HFFc6 (cell line): ENCODE measurements at regions not wholly inside any gene's neighbourhood (a gene's known extent, or its start where the extent isn't known, plus 50 kb on each side); places are given as distances from the start of the nearest gene placed in this dataset.
"Not testable (repeated sequence)": the region's sequence is repeated elsewhere in the genome, so short reads cannot be mapped to it uniquely, and the experiment has no call there.

ENCODE experiments used
- DNase-seq: peaks from one replicate; pipeline ENCODE4 v3.0.0-alpha.2; 2018
- H3K27ac Mint-ChIP-seq: 2 replicates; pipeline ENCODE4 v1.8.0; 2020; ENCODE audit warnings: mild to moderate bottlenecking, mixed read lengths
- H3K27me3 Mint-ChIP-seq: 2 replicates; pipeline ENCODE4 v1.8.0; 2021; ENCODE audit warnings: mild to moderate bottlenecking, moderate library complexity, mixed read lengths; ENCODE audit not compliant: insufficient read depth
- H3K36me3 Mint-ChIP-seq: 2 replicates; pipeline ENCODE4 v1.8.0; 2021; ENCODE audit warnings: low read depth, mixed read lengths
- H3K4me1 Mint-ChIP-seq: 2 replicates; pipeline ENCODE4 v1.8.0; 2020; ENCODE audit warnings: low read depth, mixed read lengths
- H3K4me3 Mint-ChIP-seq: 2 replicates; pipeline ENCODE4 v1.8.0; 2020; ENCODE audit warnings: mild to moderate bottlenecking, moderate library complexity, mixed read lengths
- H3K9me3 Mint-ChIP-seq: 2 replicates; pipeline ENCODE4 v1.8.0; 2020; ENCODE audit warnings: mild to moderate bottlenecking, mixed read lengths
- CTCF ChIP-seq: fragments of 200-600 bp; sonication (generic); IDR thresholded peaks from 2 replicates; pipeline ENCODE4 v1.5.0; 2021; ENCODE audit warnings: antibody characterized with exemption, mild to moderate bottlenecking

GRCh38 chr5:154702477-154702876 lies 52.7 kb upstream of the LARP1 start:
- H3K27ac Mint-ChIP-seq: no peak overlapping the region
- no peak for DNase-seq
- H3K9me3 Mint-ChIP-seq: no peaks in the 10 kb centered on the region
- H3K27me3 Mint-ChIP-seq: peaks cover 1% of the 10 kb centered on the region
- no peak for TF ChIP-seq CTCF
- peaks cover 9% of the 10 kb centered on the region for H3K4me1 Mint-ChIP-seq
- H3K36me3 Mint-ChIP-seq: no peaks in the 10 kb centered on the region
- H3K4me3 Mint-ChIP-seq: no peak overlapping the region

- H3K27me3 Mint-ChIP-seq, H3K27ac Mint-ChIP-seq, H3K4me3 Mint-ChIP-seq, H3K36me3 Mint-ChIP-seq, H3K9me3 Mint-ChIP-seq, DNase-seq: not testable (repeated sequence)
- peaks cover 16% of the 10 kb centered on the region for H3K4me1 Mint-ChIP-seq
Observed at GRCh38 chr5:154701725-154702124, 53.5 kb upstream of the LARP1 start.

- peaks cover 19% of the 10 kb centered on the region for H3K4me1 Mint-ChIP-seq
- H3K9me3 Mint-ChIP-seq: no peaks in the 10 kb centered on the region
- H3K4me3 Mint-ChIP-seq: no peak overlapping the region
- no peak for DNase-seq
- H3K27ac Mint-ChIP-seq: no peak overlapping the region
- H3K27me3 Mint-ChIP-seq: peaks cover 1% of the 10 kb centered on the region
- no peak for TF ChIP-seq CTCF
- no peaks in the 10 kb centered on the region for H3K36me3 Mint-ChIP-seq
Observed at GRCh38 chr5:154701181-154701580, 54.0 kb upstream of the LARP1 start.

GRCh38 chr5:154700289-154700928 lies 54.8 kb upstream of the LARP1 start:
- H3K9me3 Mint-ChIP-seq, H3K27me3 Mint-ChIP-seq, DNase-seq, H3K36me3 Mint-ChIP-seq, H3K4me3 Mint-ChIP-seq, H3K27ac Mint-ChIP-seq: not testable (repeated sequence)
- H3K4me1 Mint-ChIP-seq: peaks cover 19% of the 10 kb centered on the region

- Mint-ChIP-seq H3K4me3 (no peak overlapping the region), H3K27me3 (peaks cover 1% of the 10 kb centered on the region), H3K4me1 (peaks cover 19% of the 10 kb centered on the region), H3K27ac (no peak overlapping the region), H3K36me3 (no peaks in the 10 kb centered on the region), H3K9me3 (no peaks in the 10 kb centered on the region)
- DNase-seq: no peak
- no peak for TF ChIP-seq CTCF
Observed at GRCh38 chr5:154698763-154699162, 56.4 kb upstream of the LARP1 start.

GRCh38 chr5:154697371-154697770 lies 57.8 kb upstream of the LARP1 start:
- no peak for TF ChIP-seq CTCF
- Mint-ChIP-seq H3K36me3 (no peaks in the 10 kb centered on the region), H3K27ac (no peak overlapping the region), H3K4me1 (peaks cover 22% of the 10 kb centered on the region), H3K9me3 (no peaks in the 10 kb centered on the region), H3K27me3 (no peaks in the 10 kb centered on the region; the same call in none of the 2 replicates), H3K4me3 (no peak overlapping the region; the same call in 1 of the 2 replicates)
- DNase-seq: no peak

GRCh38 chr5:154696891-154697290 lies 58.3 kb upstream of the LARP1 start:
- H3K27ac Mint-ChIP-seq: no peak overlapping the region

More at GRCh38 chr5:154696891-154697290, 58.3 kb upstream of the LARP1 start:
- Mint-ChIP-seq H3K36me3 (no peaks in the 10 kb centered on the region), H3K4me1 (peaks cover 27% of the 10 kb centered on the region), H3K4me3 (no peak overlapping the region; the same call in 1 of the 2 replicates), H3K9me3 (no peaks in the 10 kb centered on the region), H3K27me3 (no peaks in the 10 kb centered on the region; the same call in none of the 2 replicates)
- no peak for TF ChIP-seq CTCF
- no peak for DNase-seq
